H1 (cell line): ENCODE measurements at regions not wholly inside any gene's neighbourhood (a gene's known extent, or its start where the extent isn't known, plus 50 kb on each side); places are given as distances from the start of the nearest gene placed in this dataset.

Experiments used
- CTCF ChIA-PET: fragments of 300-600 bp; sonication (Branson Sonifier 250); formaldehyde crosslinking; loops from one replicate; lab custom pipeline; 2021; ENCODE audit not compliant: partially characterized antibody; lab: Charles Lee
- POLR2A ChIA-PET: fragments of 300-600 bp; sonication (Branson Sonifier 250); formaldehyde crosslinking; loops from one replicate; lab custom pipeline; 2021; ENCODE audit warnings: inconsistent platforms; ENCODE audit not compliant: partially characterized antibody; lab: Charles Lee
- DNase-seq, 2 experiments: peaks; one replicate each; pipeline versions ENCODE4 v3.0.0 to v3.0.0-alpha.2; 2010 to 2022; ENCODE audit warnings: low spot score in 2 of 2, low read depth in 1 of 2, mixed read lengths in 1 of 2
- FAIRE-seq: peaks from 2 replicates; lab custom pipeline; 2011; peaks lifted over from hg19 to GRCh38; lab: Jason Lieb, UNC
- H2AFZ ChIP-seq: 2 replicates; pipeline ENCODE4 v1.8.1; 2012; ENCODE audit warnings: low read length, inconsistent platforms
- H2AK5ac ChIP-seq: 2 replicates; pipeline ENCODE4 v1.6.1; 2013; ENCODE audit warnings: low read depth, low read length
- H2BK120ac ChIP-seq: replicated peaks from 2 replicates; pipeline ENCODE3; 2013; ENCODE audit warnings: low read depth, low read length, inconsistent platforms
- H2BK12ac ChIP-seq: 2 replicates; pipeline ENCODE4 v1.6.1; 2013; ENCODE audit warnings: low read depth, low read length
- H2BK15ac ChIP-seq: 2 replicates; pipeline ENCODE4 v1.6.1; 2013; ENCODE audit warnings: low read length
- H2BK20ac ChIP-seq: 2 replicates; pipeline ENCODE4 v1.6.1; 2013; ENCODE audit warnings: low read length
- H2BK5ac ChIP-seq: 2 replicates; pipeline ENCODE4 v1.6.1; 2013; ENCODE audit warnings: low read depth, low read length
- H3K14ac ChIP-seq: 2 replicates; pipeline ENCODE4 v1.6.1; 2013; ENCODE audit warnings: inconsistent platforms; ENCODE audit not compliant: insufficient read length
- H3K18ac ChIP-seq: 2 replicates; pipeline ENCODE4 v1.6.1; 2013; ENCODE audit warnings: low read length; ENCODE audit errors: extremely low read depth
- H3K23ac ChIP-seq: 2 replicates; pipeline ENCODE4 v1.6.1; 2013; ENCODE audit warnings: inconsistent platforms; ENCODE audit not compliant: insufficient read length
- H3K23me2 ChIP-seq: 2 replicates; pipeline ENCODE4 v1.6.1; 2013; ENCODE audit warnings: low read depth, low read length
- H3K27ac ChIP-seq: 2 replicates; pipeline ENCODE4 v1.6.1; 2011; ENCODE audit warnings: low read depth, low read length, inconsistent platforms
- H3K27me3 ChIP-seq, 4 experiments: replicated peaks in 1 of 4; 1 replicate in 1 of 4; 2 replicates in 3 of 4; pipeline versions ENCODE4 v1.6.1 to v1.8.1; 2011 to 2013; ENCODE audit warnings: low read length in 3 of 4, mild to moderate bottlenecking in 3 of 4, inconsistent platforms in 2 of 4, mixed read lengths in 2 of 4, moderate library complexity in 1 of 4; ENCODE audit not compliant: control insufficient read depth in 3 of 4, insufficient read depth in 3 of 4; ENCODE audit errors: extremely low read depth in 1 of 4
- H3K36me3 ChIP-seq, 4 experiments: 2 replicates each; pipeline versions ENCODE4 v1.6.1 to v1.8.1; 2011 to 2013; ENCODE audit warnings: mild to moderate bottlenecking in 4 of 4, low read length in 3 of 4, moderate library complexity in 2 of 4, control low read depth in 1 of 4, inconsistent platforms in 1 of 4; ENCODE audit not compliant: insufficient read depth in 4 of 4, control insufficient read depth in 2 of 4
- H3K4ac ChIP-seq: replicated peaks from 2 replicates; pipeline ENCODE3; 2013; ENCODE audit warnings: low read length, low read depth, mixed read lengths, inconsistent platforms; ENCODE audit not compliant: insufficient read length
- H3K4me1 ChIP-seq, 4 experiments: replicated peaks in 1 of 4; 1 replicate in 1 of 4; 2 replicates in 3 of 4; pipeline versions ENCODE4 v1.6.1 to v1.8.1; 2011 to 2013; ENCODE audit warnings: low read length in 3 of 4, inconsistent platforms in 2 of 4, mixed read lengths in 1 of 4; ENCODE audit not compliant: insufficient read depth in 4 of 4, control insufficient read depth in 3 of 4
- H3K4me2 ChIP-seq, 2 experiments: 2 replicates each; pipeline versions ENCODE4 v1.6.1 to v1.8.1; 2011 to 2013; ENCODE audit warnings: low read depth in 2 of 2, low read length in 2 of 2, control low read depth in 1 of 2, inconsistent platforms in 1 of 2, mild to moderate bottlenecking in 1 of 2; ENCODE audit not compliant: insufficient read depth in 1 of 2
- H3K4me3 ChIP-seq, 4 experiments: fragments of 200-600, 300-600 bp in 1 of 4; sonication (generic), shearing (Covaris generic), sonication (Bioruptor Twin) in 1 of 4; 2 replicates each; pipeline versions ENCODE4 v1.5.1 to v1.8.1; 2011 to 2016; ENCODE audit warnings: low read length in 4 of 4, low read depth in 3 of 4, control low read depth in 2 of 4, inconsistent platforms in 2 of 4, mild to moderate bottlenecking in 2 of 4, mixed read lengths in 1 of 4, moderate library complexity in 1 of 4; ENCODE audit not compliant: insufficient read depth in 2 of 4; ENCODE audit errors: extremely low read depth in 1 of 4
- H3K56ac ChIP-seq: replicated peaks from 2 replicates; pipeline ENCODE3; 2013; ENCODE audit warnings: low read depth, mild to moderate bottlenecking, mixed read lengths, low read length, inconsistent platforms; ENCODE audit not compliant: insufficient read length
- H3K79me1 ChIP-seq: 2 replicates; pipeline ENCODE4 v1.6.1; 2013; ENCODE audit warnings: low read depth, low read length, control low read depth
- H3K79me2 ChIP-seq, 2 experiments: 2 replicates each; pipeline versions ENCODE4 v1.6.1 to v1.8.1; 2012 to 2013; ENCODE audit warnings: low read length in 2 of 2, mild to moderate bottlenecking in 2 of 2, inconsistent platforms in 1 of 2; ENCODE audit not compliant: insufficient read depth in 2 of 2, control insufficient read depth in 1 of 2
- H3K9ac ChIP-seq, 4 experiments: replicated peaks in 1 of 4; 1 replicate in 1 of 4; 2 replicates in 3 of 4; pipeline versions ENCODE4 v1.6.1 to v1.8.1; 2011 to 2013; ENCODE audit warnings: low read depth in 3 of 4, low read length in 3 of 4, control low read depth in 2 of 4, mild to moderate bottlenecking in 2 of 4, moderate library complexity in 2 of 4, inconsistent platforms in 1 of 4; ENCODE audit errors: extremely low read depth in 1 of 4
- H3K9me3 ChIP-seq, 2 experiments: 2 replicates each; pipeline versions ENCODE4 v1.6.1 to v1.8.1; 2012 to 2013; ENCODE audit warnings: mild to moderate bottlenecking in 2 of 2, moderate library complexity in 2 of 2, control low read depth in 1 of 2, inconsistent platforms in 1 of 2, low read depth in 1 of 2, low read length in 1 of 2, mixed read lengths in 1 of 2; ENCODE audit not compliant: insufficient read depth in 2 of 2
- H4K20me1 ChIP-seq, 2 experiments: replicated peaks in 1 of 2; 2 replicates each; pipeline versions ENCODE3 to v1.8.1; 2011 to 2013; ENCODE audit warnings: inconsistent platforms in 2 of 2, low read length in 2 of 2, mild to moderate bottlenecking in 1 of 2; ENCODE audit not compliant: insufficient read depth in 2 of 2, control insufficient read depth in 1 of 2
- H4K5ac ChIP-seq: 2 replicates; pipeline ENCODE4 v1.6.1; 2013; ENCODE audit warnings: low read length, low read depth, mixed read lengths, inconsistent platforms; ENCODE audit not compliant: insufficient read length
- H4K8ac ChIP-seq: 2 replicates; pipeline ENCODE4 v1.8.0; 2013; ENCODE audit warnings: mild to moderate bottlenecking, moderate library complexity, low read length, inconsistent platforms; ENCODE audit not compliant: insufficient read depth; ENCODE audit errors: extremely low read depth
- H4K91ac ChIP-seq: replicated peaks from 2 replicates; pipeline ENCODE3; 2013; ENCODE audit warnings: low read length, mixed read lengths, inconsistent platforms; ENCODE audit not compliant: insufficient read length
- BRCA1 ChIP-seq: IDR thresholded peaks from 2 replicates; pipeline ENCODE4 v1.6.1; 2012; ENCODE audit warnings: low read depth, low read length, improper control_type of control experiment
- CBX8 ChIP-seq: fragments of 300-800, 300-1000 bp; sonication (generic); IDR thresholded peaks from 2 replicates; pipeline ENCODE4 v1.7.1; 2016; ENCODE audit warnings: low read depth, low read length, borderline replicate concordance
- CHD2 ChIP-seq: IDR thresholded peaks from 2 replicates; pipeline ENCODE4 v1.6.1; 2012; ENCODE audit warnings: low read length, improper control_type of control experiment
- CTBP2 ChIP-seq: IDR thresholded peaks from 2 replicates; pipeline ENCODE4 v1.7.0; 2011; ENCODE audit warnings: borderline replicate concordance, mild to moderate bottlenecking, moderate library complexity, mixed read lengths, low read length; ENCODE audit not compliant: insufficient read depth, insufficient read length
- EGR1 ChIP-seq: IDR thresholded peaks from 2 replicates; pipeline ENCODE4 v1.6.1; 2011; ENCODE audit warnings: low read depth, low read length, borderline replicate concordance
- KDM5A ChIP-seq: fragments of 200-600 bp; IDR thresholded peaks from 2 replicates; pipeline ENCODE4 v1.7.1; 2012; ENCODE audit warnings: mild to moderate bottlenecking, low read length, inconsistent platforms, mixed read lengths
- NANOG ChIP-seq: IDR thresholded peaks from 2 replicates; pipeline ENCODE4 v1.6.1; 2011; ENCODE audit warnings: low read length, low read depth, mild to moderate bottlenecking, inconsistent platforms; ENCODE audit not compliant: insufficient read depth, poor library complexity, severe bottlenecking
- RXRA ChIP-seq: IDR thresholded peaks from 2 replicates; pipeline ENCODE4 v1.6.1; 2011; ENCODE audit warnings: low read depth, mild to moderate bottlenecking, low read length, moderate library complexity; ENCODE audit not compliant: insufficient read depth
- SIN3A ChIP-seq, 2 experiments: IDR thresholded peaks in 1 of 2; conservative IDR thresholded peaks in 1 of 2; 2 replicates each; pipeline ENCODE4 v1.6.1; 2011 to 2012; ENCODE audit warnings: low read length in 2 of 2, improper control_type of control experiment in 1 of 2, low read depth in 1 of 2, mild to moderate bottlenecking in 1 of 2
- SP2 ChIP-seq: IDR thresholded peaks from 2 replicates; pipeline ENCODE4 v1.6.1; 2012; ENCODE audit warnings: mild to moderate bottlenecking, low read length, inconsistent platforms
- TAF1 ChIP-seq: IDR thresholded peaks from 2 replicates; pipeline ENCODE4 v1.6.1; 2011; ENCODE audit warnings: mild to moderate bottlenecking, low read depth, low read length
- YY1 ChIP-seq: IDR thresholded peaks from 2 replicates; pipeline ENCODE4 v1.6.1; 2011; ENCODE audit warnings: low read depth, mild to moderate bottlenecking, low read length
- WGBS, 2 experiments: shearing (Covaris generic) in 1 of 2; methylation state at CpG; one replicate each; pipeline versions ENCODE4 v1.1.6 to v1.1.7; 2013 to 2015; ENCODE audit warnings: low lambda C conversion rate in 2 of 2, mixed read lengths in 2 of 2, inconsistent platforms in 1 of 2, low coverage in 1 of 2, missing lambda C conversion rate in 1 of 2; ENCODE audit not compliant: insufficient replicate concordance in 2 of 2, insufficient coverage in 1 of 2, insufficient read length in 1 of 2; ENCODE audit errors: extremely low coverage in 1 of 2, missing lambda C conversion rate in 1 of 2; 5-methylcytosine and 5-hydroxymethylcytosine counted together
- TF ChIP-seq, protein P1 (sequence below): IDR thresholded peaks from 2 replicates; pipeline ENCODE4 v1.6.1; 2012; ENCODE audit warnings: inconsistent platforms
- TF ChIP-seq, protein P2 (sequence below): IDR thresholded peaks from 2 replicates; pipeline ENCODE4 v1.6.1; 2012; ENCODE audit warnings: inconsistent platforms

DNA sequence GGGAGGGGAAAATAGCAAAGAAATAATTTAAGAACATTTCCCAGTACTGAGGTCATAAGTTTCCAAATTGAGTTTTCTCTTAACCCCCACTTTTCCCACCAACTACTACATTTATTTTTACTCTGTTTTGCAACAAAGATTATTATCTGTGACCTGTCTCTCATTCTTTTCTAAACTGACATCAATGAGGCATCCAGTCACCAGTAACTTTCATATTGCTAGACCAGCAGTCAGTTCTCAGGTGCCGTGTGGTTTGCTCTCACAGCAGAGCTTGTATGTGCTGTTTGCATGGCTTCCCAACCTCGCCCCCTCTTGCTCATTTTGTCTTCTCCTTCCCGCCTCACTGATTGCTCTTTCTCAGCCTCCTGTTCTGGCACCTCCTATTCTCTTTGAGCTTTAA is 1091.3 kb downstream of the TBC1D22A start:
- Histone ChIP-seq H3K79me2 (no peaks in the 10 kb centered on the region), H3K4me2 (no peak overlapping the region), H3K4me1 (no peaks in the 10 kb centered on the region), H3K4me3 (no peak overlapping the region), H3K14ac (no peak overlapping the region), H3K23ac (no peak overlapping the region), H3K27ac (no peak overlapping the region), H2AK5ac (no peak overlapping the region), H2BK15ac (no peak overlapping the region), H2AFZ (no peak overlapping the region), H3K27me3 (no peaks in the 10 kb centered on the region), H3K56ac (no peak overlapping the region), H4K5ac (no peak overlapping the region), H4K20me1 (no peaks in the 10 kb centered on the region), H4K8ac (no peak overlapping the region), H3K9me3 (peaks cover 15 to 32% of the 10 kb centered on the region in 2 experiments), H4K91ac (no peak overlapping the region), H2BK5ac (no peak overlapping the region), H3K9ac (no peak overlapping the region), H3K23me2 (0 out of 2 replicates have a peak, but pooled peaks cover 2% of the 10 kb centered on the region), H2BK120ac (no peak overlapping the region), H3K4ac (no peak overlapping the region), H3K36me3 (no peaks in the 10 kb centered on the region), H2BK12ac (no peak overlapping the region), H2BK20ac (no peak overlapping the region), H3K18ac (no peak overlapping the region), H3K79me1 (no peaks in the 10 kb centered on the region)
- DNase-seq (no peak), FAIRE-seq (no peak)
- POLR2A ChIA-PET = no interaction called here
- no peak for TF ChIP-seq EGR1
- no peak for TF ChIP-seq TAF1
- no peak for TF ChIP-seq KDM5A
- TF ChIP-seq, protein P1, sequence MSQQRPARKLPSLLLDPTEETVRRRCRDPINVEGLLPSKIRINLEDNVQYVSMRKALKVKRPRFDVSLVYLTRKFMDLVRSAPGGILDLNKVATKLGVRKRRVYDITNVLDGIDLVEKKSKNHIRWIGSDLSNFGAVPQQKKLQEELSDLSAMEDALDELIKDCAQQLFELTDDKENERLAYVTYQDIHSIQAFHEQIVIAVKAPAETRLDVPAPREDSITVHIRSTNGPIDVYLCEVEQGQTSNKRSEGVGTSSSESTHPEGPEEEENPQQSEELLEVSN = no peak
- TF ChIP-seq RXRA = no peak
- no peak for TF ChIP-seq SP2
- no peak for TF ChIP-seq BRCA1
- no peak for TF ChIP-seq CTBP2
- no peak for TF ChIP-seq CHD2
- TF ChIP-seq NANOG = no peak
- no peak for TF ChIP-seq YY1
- no peak for TF ChIP-seq SIN3A (conservative IDR thresholded peaks at IDR 0.05 in 1 of 2, IDR thresholded peaks at IDR 0.05 in 1 of 2; ENCODE audit: low read depth in 1 of 2, low read length in 2 of 2)
- TF ChIP-seq CBX8 = no peak
- TF ChIP-seq, protein P2, sequence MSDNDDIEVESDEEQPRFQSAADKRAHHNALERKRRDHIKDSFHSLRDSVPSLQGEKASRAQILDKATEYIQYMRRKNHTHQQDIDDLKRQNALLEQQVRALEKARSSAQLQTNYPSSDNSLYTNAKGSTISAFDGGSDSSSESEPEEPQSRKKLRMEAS = no peak
- CTCF ChIA-PET = interaction anchor here (1.0 kb wide), 1 partner anchor 12 kb away, joined by 3 read pairs; no protein-coding TSS in a partner anchor
- WGBS, 2 experiments = 80% methylated on average over 3 of the region's 3 CpGs; no CpG with 5 or more reads in 1 of the 2 experiments
